ENCODE measurements at regions not wholly inside any gene's neighbourhood (a gene's known extent, or its start where the extent isn't known, plus 50 kb on each side); places are given as distances from the start of the nearest gene placed in this dataset.

- no peaks in the 10 kb centered on the region for H3K36me3 ChIP-seq (ENCODE audit: insufficient read depth, low read length)
- peaks cover 17% of the 10 kb centered on the region for H3K4me1 ChIP-seq (ENCODE audit: insufficient read depth, low read length)
- H3K9ac ChIP-seq (ENCODE audit: low read length) = no peak overlapping the region
- H3K27me3 ChIP-seq (ENCODE audit: control insufficient read depth in 1 of 2, insufficient read depth in 2 of 2, low read length in 2 of 2) = no peaks in the 10 kb centered on the region
- H3K4me3 ChIP-seq (ENCODE audit: low read depth in 1 of 2, low read length in 2 of 2) = no peak overlapping the region
- no peaks in the 10 kb centered on the region for H3K9me3 ChIP-seq (ENCODE audit: low read length)
- no peak overlapping the region for H3K27ac ChIP-seq (ENCODE audit: low read depth, low read length)
These were observed 376.8 kb upstream of the C2CD4B start for GRCh38 chr15:62541846-62542245.

GRCh38 chr15:62544446-62544845 lies 379.4 kb upstream of the C2CD4B start:
- Histone ChIP-seq H3K9ac (ENCODE audit: low read length) (no peak overlapping the region), H3K9me3 (ENCODE audit: low read length) (no peaks in the 10 kb centered on the region), H3K4me3 (ENCODE audit: low read depth in 1 of 2, low read length in 2 of 2) (no peak overlapping the region), H3K27me3 (ENCODE audit: control insufficient read depth in 1 of 2, insufficient read depth in 2 of 2, low read length in 2 of 2) (no peaks in the 10 kb centered on the region), H3K4me1 (ENCODE audit: insufficient read depth, low read length) (peaks cover 21% of the 10 kb centered on the region), H3K36me3 (ENCODE audit: insufficient read depth, low read length) (no peaks in the 10 kb centered on the region), H3K27ac (ENCODE audit: low read depth, low read length) (no peak overlapping the region)

GRCh38 chr15:62545467-62546227 lies 380.6 kb upstream of the C2CD4B start:
- Histone ChIP-seq H3K27me3 (ENCODE audit: control insufficient read depth in 1 of 2, insufficient read depth in 2 of 2, low read length in 2 of 2) (no peaks in the 10 kb centered on the region), H3K4me1 (ENCODE audit: insufficient read depth, low read length) (peaks cover 26% of the 10 kb centered on the region), H3K9ac (ENCODE audit: low read length) (no peak overlapping the region), H3K4me3 (ENCODE audit: low read depth in 1 of 2, low read length in 2 of 2) (peak overlapping the region in 1 of 2 donors; percentile 4), H3K36me3 (ENCODE audit: insufficient read depth, low read length) (no peaks in the 10 kb centered on the region), H3K9me3 (ENCODE audit: low read length) (no peaks in the 10 kb centered on the region), H3K27ac (ENCODE audit: low read depth, low read length) (peak overlapping the region; percentile 27)

- no peaks in the 10 kb centered on the region for H3K36me3 ChIP-seq (ENCODE audit: insufficient read depth, low read length)
- no peaks in the 10 kb centered on the region for H3K27me3 ChIP-seq (ENCODE audit: control insufficient read depth in 1 of 2, insufficient read depth in 2 of 2, low read length in 2 of 2)
- H3K9ac ChIP-seq (ENCODE audit: low read length) = no peak overlapping the region
- H3K27ac ChIP-seq (ENCODE audit: low read depth, low read length) = no peak overlapping the region
- no peaks in the 10 kb centered on the region for H3K9me3 ChIP-seq (ENCODE audit: low read length)
- H3K4me3 ChIP-seq (ENCODE audit: low read depth in 1 of 2, low read length in 2 of 2) = no peak overlapping the region
- peaks cover 26% of the 10 kb centered on the region for H3K4me1 ChIP-seq (ENCODE audit: insufficient read depth, low read length)
These were observed 381.5 kb upstream of the C2CD4B start for GRCh38 chr15:62546628-62547027.

GRCh38 chr15:62547584-62547983 lies 382.5 kb upstream of the C2CD4B start:
- Histone ChIP-seq H3K36me3 (ENCODE audit: insufficient read depth, low read length) (no peaks in the 10 kb centered on the region), H3K9ac (ENCODE audit: low read length) (no peak overlapping the region), H3K4me1 (ENCODE audit: insufficient read depth, low read length) (peaks cover 26% of the 10 kb centered on the region), H3K4me3 (ENCODE audit: low read depth in 1 of 2, low read length in 2 of 2) (no peak overlapping the region), H3K27me3 (ENCODE audit: control insufficient read depth in 1 of 2, insufficient read depth in 2 of 2, low read length in 2 of 2) (no peaks in the 10 kb centered on the region), H3K27ac (ENCODE audit: low read depth, low read length) (no peak overlapping the region), H3K9me3 (ENCODE audit: low read length) (no peaks in the 10 kb centered on the region)

- H3K27ac ChIP-seq (ENCODE audit: low read depth, low read length) = no peak overlapping the region
These were observed 384.4 kb upstream of the C2CD4B start for GRCh38 chr15:62549345-62549970.

GRCh38 chr15:62550106-62550505 lies 385.0 kb upstream of the C2CD4B start:
- H3K36me3 ChIP-seq (ENCODE audit: insufficient read depth, low read length) = no peaks in the 10 kb centered on the region
- H3K9me3 ChIP-seq (ENCODE audit: low read length) = no peaks in the 10 kb centered on the region
- H3K9ac ChIP-seq (ENCODE audit: low read length) = no peak overlapping the region
- peaks cover 26% of the 10 kb centered on the region for H3K4me1 ChIP-seq (ENCODE audit: insufficient read depth, low read length)
- no peaks in the 10 kb centered on the region for H3K27me3 ChIP-seq (ENCODE audit: control insufficient read depth in 1 of 2, insufficient read depth in 2 of 2, low read length in 2 of 2)
- no peak overlapping the region for H3K27ac ChIP-seq (ENCODE audit: low read depth, low read length)
- H3K4me3 ChIP-seq (ENCODE audit: low read depth in 1 of 2, low read length in 2 of 2) = no peak overlapping the region

More at GRCh38 chr15:62549345-62549970, 384.4 kb upstream of the C2CD4B start:
- Histone ChIP-seq H3K36me3 (ENCODE audit: insufficient read depth, low read length) (no peaks in the 10 kb centered on the region), H3K27me3 (ENCODE audit: control insufficient read depth in 1 of 2, insufficient read depth in 2 of 2, low read length in 2 of 2) (no peaks in the 10 kb centered on the region), H3K9me3 (ENCODE audit: low read length) (no peaks in the 10 kb centered on the region), H3K4me3 (ENCODE audit: low read depth in 1 of 2, low read length in 2 of 2) (no peak overlapping the region), H3K9ac (ENCODE audit: low read length) (no peak overlapping the region), H3K4me1 (ENCODE audit: insufficient read depth, low read length) (peaks cover 26% of the 10 kb centered on the region)

GRCh38 chr15:62552444-62552843 lies 387.4 kb upstream of the C2CD4B start:
- no peak overlapping the region for H3K4me3 ChIP-seq (ENCODE audit: low read depth in 1 of 2, low read length in 2 of 2)
- peaks cover 6% of the 10 kb centered on the region for H3K4me1 ChIP-seq (ENCODE audit: insufficient read depth, low read length)
- no peak overlapping the region for H3K27ac ChIP-seq (ENCODE audit: low read depth, low read length)
- H3K36me3 ChIP-seq (ENCODE audit: insufficient read depth, low read length) = no peaks in the 10 kb centered on the region
- no peaks in the 10 kb centered on the region for H3K27me3 ChIP-seq (ENCODE audit: control insufficient read depth in 1 of 2, insufficient read depth in 2 of 2, low read length in 2 of 2)
- no peak overlapping the region for H3K9ac ChIP-seq (ENCODE audit: low read length)
- H3K9me3 ChIP-seq (ENCODE audit: low read length) = no peaks in the 10 kb centered on the region

- Histone ChIP-seq H3K36me3 (ENCODE audit: insufficient read depth, low read length) (no peaks in the 10 kb centered on the region), H3K9ac (ENCODE audit: low read length) (no peak overlapping the region), H3K4me1 (ENCODE audit: insufficient read depth, low read length) (peaks cover 6% of the 10 kb centered on the region), H3K27me3 (ENCODE audit: control insufficient read depth in 1 of 2, insufficient read depth in 2 of 2, low read length in 2 of 2) (no peaks in the 10 kb centered on the region), H3K27ac (ENCODE audit: low read depth, low read length) (no peak overlapping the region), H3K9me3 (ENCODE audit: low read length) (no peaks in the 10 kb centered on the region), H3K4me3 (ENCODE audit: low read depth in 1 of 2, low read length in 2 of 2) (no peak overlapping the region)
These were observed 389.0 kb upstream of the C2CD4B start for GRCh38 chr15:62553911-62554563.

GRCh38 chr15:62558640-62559380 lies 393.7 kb upstream of the C2CD4B start:
- H3K4me3 ChIP-seq (ENCODE audit: low read depth in 1 of 2, low read length in 2 of 2) = peak overlapping the region in 1 of 2 donors; percentile 4
- no peaks in the 10 kb centered on the region for H3K27me3 ChIP-seq (ENCODE audit: control insufficient read depth in 1 of 2, insufficient read depth in 2 of 2, low read length in 2 of 2)
- H3K9ac ChIP-seq (ENCODE audit: low read length) = no peak overlapping the region
- H3K36me3 ChIP-seq (ENCODE audit: insufficient read depth, low read length) = no peaks in the 10 kb centered on the region
- H3K9me3 ChIP-seq (ENCODE audit: low read length) = no peaks in the 10 kb centered on the region
- no peak overlapping the region for H3K27ac ChIP-seq (ENCODE audit: low read depth, low read length)
- H3K4me1 ChIP-seq (ENCODE audit: insufficient read depth, low read length) = peaks cover under 1% of the 10 kb centered on the region

- Histone ChIP-seq H3K36me3 (ENCODE audit: insufficient read depth, low read length) (no peaks in the 10 kb centered on the region), H3K4me3 (ENCODE audit: low read depth in 1 of 2, low read length in 2 of 2) (no peak overlapping the region), H3K27me3 (ENCODE audit: control insufficient read depth in 1 of 2, insufficient read depth in 2 of 2, low read length in 2 of 2) (no peaks in the 10 kb centered on the region), H3K9me3 (ENCODE audit: low read length) (no peaks in the 10 kb centered on the region), H3K4me1 (ENCODE audit: insufficient read depth, low read length) (peaks cover 5% of the 10 kb centered on the region), H3K27ac (ENCODE audit: low read depth, low read length) (no peak overlapping the region), H3K9ac (ENCODE audit: low read length) (no peak overlapping the region)
These were observed 394.3 kb upstream of the C2CD4B start for GRCh38 chr15:62559381-62559733.
